Urothelium cell line (cell line): ENCODE measurements at regions not wholly inside any gene's neighbourhood (a gene's known extent, or its start where the extent isn't known, plus 50 kb on each side); places are given as distances from the start of the nearest gene placed in this dataset.
A peak's percentile ranks its signal among the peaks of the same experiment; 100 is the strongest.

ENCODE experiments used
- DNase-seq: peaks from one replicate; pipeline ENCODE4 v3.0.0; 2011; ENCODE audit warnings: low spot score, mixed read lengths
- FAIRE-seq: peaks from 2 replicates; lab custom pipeline; 2011; peaks lifted over from hg19 to GRCh38; lab: Jason Lieb, UNC

- DNase-seq: peak; percentile 57
- FAIRE-seq: peak; percentile 84
Observed at GRCh38 chr6:166106076-166106686, 61.5 kb downstream of the TBXT start.

- DNase-seq (no peak), FAIRE-seq (peak; percentile 32)
Observed at GRCh38 chr6:166105341-166106075, 62.1 kb downstream of the TBXT start.

- DNase-seq (no peak), FAIRE-seq (no peak)
Observed at GRCh38 chr6:166104872-166105271, 62.8 kb downstream of the TBXT start.

- FAIRE-seq: peak; percentile 67
- DNase-seq: no peak
Observed at GRCh38 chr6:166104107-166104506, 63.5 kb downstream of the TBXT start.

- no peak for DNase-seq
- no peak for FAIRE-seq
Observed at GRCh38 chr6:166101819-166102419, 65.7 kb downstream of the TBXT start.

GRCh38 chr6:166097914-166098522, 69.6 kb downstream of the TBXT start:
- DNase-seq: peak; percentile 84

GRCh38 chr6:166087852-166088251, 79.8 kb downstream of the TBXT start:
- no peak for DNase-seq
- peak; percentile 95 for FAIRE-seq

More at GRCh38 chr6:166097914-166098522, 69.6 kb downstream of the TBXT start:
- FAIRE-seq: no peak

- DNase-seq: no peak
- FAIRE-seq: no peak
Observed at GRCh38 chr6:166087246-166087645, 80.4 kb downstream of the TBXT start.

- DNase-seq (no peak), FAIRE-seq (no peak)
Observed at GRCh38 chr6:166085500-166085899, 82.2 kb downstream of the TBXT start.

GRCh38 chr6:166084951-166085350, 82.7 kb downstream of the TBXT start:
- FAIRE-seq (no peak), DNase-seq (no peak)

- FAIRE-seq (no peak), DNase-seq (no peak)
Observed at GRCh38 chr6:166079841-166080240, 87.8 kb downstream of the TBXT start.

GRCh38 chr6:166078294-166078693, 89.4 kb downstream of the TBXT start:
- FAIRE-seq: peak; percentile 9
- peak; percentile 73 for DNase-seq

- DNase-seq (no peak), FAIRE-seq (no peak)
Observed at GRCh38 chr6:166076625-166077024, 91.0 kb downstream of the TBXT start.

- no peak for FAIRE-seq
- no peak for DNase-seq
Observed at GRCh38 chr6:166075925-166076324, 91.7 kb downstream of the TBXT start.

GRCh38 chr6:166075186-166075585, 92.5 kb downstream of the TBXT start:
- FAIRE-seq (no peak), DNase-seq (no peak)

- FAIRE-seq (no peak), DNase-seq (no peak)
Observed at GRCh38 chr6:166073082-166073481, 94.6 kb downstream of the TBXT start.

- no peak for DNase-seq
- no peak for FAIRE-seq
Observed at GRCh38 chr6:166068768-166069167, 98.9 kb downstream of the TBXT start.

GRCh38 chr6:166058064-166058739, 109.4 kb downstream of the TBXT start:
- DNase-seq: peak; percentile 67

GRCh38 chr6:166057431-166057830, 110.2 kb downstream of the TBXT start:
- DNase-seq (no peak), FAIRE-seq (no peak)

More at GRCh38 chr6:166058064-166058739, 109.4 kb downstream of the TBXT start:
- no peak for FAIRE-seq

- FAIRE-seq (no peak), DNase-seq (no peak)
Observed at GRCh38 chr6:166056637-166057036, 111.0 kb downstream of the TBXT start.

- FAIRE-seq (no peak), DNase-seq (no peak)
Observed at GRCh38 chr6:166055801-166056200, 111.8 kb downstream of the TBXT start.
